ENCODE measurements at regions not wholly inside any gene's neighbourhood (a gene's known extent, or its start where the extent isn't known, plus 50 kb on each side); places are given as distances from the start of the nearest gene placed in this dataset.

- TF ChIP-seq CTCF (IDR thresholded peaks at IDR 0.05; ENCODE audit: control extremely low read depth in 1 of 3, insufficient read depth in 1 of 3, low read depth in 1 of 3, low read length in 3 of 3) = no peak
- no peak for TF ChIP-seq RNF2 (IDR thresholded peaks at IDR 0.05; ENCODE audit: borderline replicate concordance, low read depth, low read length, missing control alignments, poor library complexity, severe bottlenecking)
- TF ChIP-seq JUN (IDR thresholded peaks at IDR 0.05; ENCODE audit: low read depth, low read length) = no peak
- TF ChIP-seq EP300 (IDR thresholded peaks at IDR 0.05; ENCODE audit: borderline replicate concordance in 1 of 2, low read depth in 2 of 2, low read length in 2 of 2) = no peak
- TF ChIP-seq KDM5A (IDR thresholded peaks at IDR 0.05; ENCODE audit: low read length) = no peak
- TF ChIP-seq RBBP5 (IDR thresholded peaks at IDR 0.05; ENCODE audit: borderline replicate concordance, low read depth, low read length) = no peak
These were observed 218.7 kb upstream of the MTNR1B start (continued) for GRCh38 chr11:92750794-92751193.
